ENCODE measurements at regions not wholly inside any gene's neighbourhood (a gene's known extent, or its start where the extent isn't known, plus 50 kb on each side); places are given as distances from the start of the nearest gene placed in this dataset.

DNA sequence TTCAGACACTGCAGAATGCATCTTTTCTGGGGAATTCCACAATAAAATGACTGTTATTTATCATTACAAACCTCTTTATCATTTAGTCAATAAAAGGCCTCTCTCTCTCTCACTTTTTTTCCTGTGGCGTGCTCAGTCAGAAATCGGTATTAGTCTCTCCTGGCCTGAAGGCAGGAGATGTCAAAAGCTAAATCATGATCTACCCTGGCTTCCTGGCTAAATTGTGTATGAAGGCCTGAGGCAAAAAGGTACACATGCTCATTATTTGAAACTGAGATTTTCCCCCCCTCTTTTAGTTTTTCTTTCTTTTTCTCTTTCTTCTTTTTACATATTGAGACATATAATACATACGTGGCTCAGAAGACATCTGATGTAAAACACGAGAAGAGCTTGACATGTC lies 375.0 kb upstream of the SLC35B3 start:
- Histone ChIP-seq H3K23ac (ENCODE audit: insufficient read length, low read depth, low read length) (no peak overlapping the region), H3K14ac (ENCODE audit: insufficient read depth, low read length) (no peak overlapping the region), H2BK12ac (ENCODE audit: insufficient read length, low read depth, low read length) (no peak overlapping the region), H3K9ac (ENCODE audit: extremely low read depth, insufficient read length, low read length) (no peak overlapping the region), H3K27ac (ENCODE audit: insufficient read length, low read depth, low read length) (no peak overlapping the region), H4K91ac (ENCODE audit: insufficient read length, low read depth, low read length) (no peak overlapping the region), H3K79me1 (ENCODE audit: insufficient read depth, low read depth, low read length, poor library complexity, severe bottlenecking) (no peaks in the 10 kb centered on the region), H4K20me1 (ENCODE audit: control insufficient read depth, insufficient read depth, insufficient read length) (no peaks in the 10 kb centered on the region), H4K5ac (ENCODE audit: insufficient read length, low read depth, low read length) (no peak overlapping the region), H3K18ac (ENCODE audit: insufficient read length, low read depth, low read length) (no peak overlapping the region), H3K56ac (ENCODE audit: insufficient read length, low read depth, low read length) (no peak overlapping the region), H2BK15ac (ENCODE audit: low read depth, low read length) (no peak overlapping the region), H3K79me2 (ENCODE audit: insufficient read depth, low read length) (no peaks in the 10 kb centered on the region), H2BK120ac (ENCODE audit: low read depth, low read length, poor library complexity, severe bottlenecking) (no peak overlapping the region), H3K23me2 (ENCODE audit: insufficient read length, low read depth, low read length, poor library complexity, severe bottlenecking) (no peaks in the 10 kb centered on the region), H2BK5ac (ENCODE audit: insufficient read length, low read length) (no peak overlapping the region), H3K4me2 (ENCODE audit: insufficient read depth, insufficient read length, low read length) (no peak overlapping the region), H3K27me3 (ENCODE audit: insufficient read depth, low read length) (no peaks in the 10 kb centered on the region; the same call in 1 of the 2 replicates), H3K4me1 (ENCODE audit: insufficient read depth, low read length) (no peaks in the 10 kb centered on the region), H2AFZ (ENCODE audit: low read length) (no peak overlapping the region), H4K8ac (replicated peaks; ENCODE audit: insufficient read length, low read depth, low read length) (no peak overlapping the region), H2AK5ac (ENCODE audit: insufficient read length, low read length) (no peak overlapping the region), H3T11ph (ENCODE audit: low read length) (no peak overlapping the region), H3K9me3 (ENCODE audit: control insufficient read depth, low read depth, low read length) (no peaks in the 10 kb centered on the region), H3K4ac (ENCODE audit: low read depth, low read length) (no peak overlapping the region), H2BK20ac (ENCODE audit: low read depth, low read length, poor library complexity, severe bottlenecking) (no peak overlapping the region)
- Mint-ChIP-seq H3K27me3 (ENCODE audit: low read depth) (peaks cover 3% of the 10 kb centered on the region; the same call in 1 of the 2 replicates), H3K27ac (no peak overlapping the region; a peak in 1 of 7 replicates), H3K4me1 (no peaks in the 10 kb centered on the region), H3K4me3 (no peak overlapping the region), H3K9me3 (no peaks in the 10 kb centered on the region), H3K36me3 (ENCODE audit: insufficient read depth in 1 of 3, low read depth in 3 of 3) (no peaks in the 10 kb centered on the region)
- TF ChIP-seq CTCF (conservative IDR thresholded peaks at IDR 0.05): no peak
- DNase-seq: no peak
- WGBS (ENCODE audit: extremely low coverage, insufficient read length, low lambda C conversion rate): no CpG with 5 or more reads among the region's 4 CpGs

All from H9 (cell line).